AG20443 (cell line): ENCODE measurements at regions not wholly inside any gene's neighbourhood (a gene's known extent, or its start where the extent isn't known, plus 50 kb on each side); places are given as distances from the start of the nearest gene placed in this dataset.
"Not testable (repeated sequence)": the region's sequence is repeated elsewhere in the genome, so short reads cannot be mapped to it uniquely, and the experiment has no call there.

Source experiments
- DNase-seq: peaks from one replicate; pipeline ENCODE4 v3.0.0; 2012; ENCODE audit warnings: low spot score, mixed read lengths

DNA sequence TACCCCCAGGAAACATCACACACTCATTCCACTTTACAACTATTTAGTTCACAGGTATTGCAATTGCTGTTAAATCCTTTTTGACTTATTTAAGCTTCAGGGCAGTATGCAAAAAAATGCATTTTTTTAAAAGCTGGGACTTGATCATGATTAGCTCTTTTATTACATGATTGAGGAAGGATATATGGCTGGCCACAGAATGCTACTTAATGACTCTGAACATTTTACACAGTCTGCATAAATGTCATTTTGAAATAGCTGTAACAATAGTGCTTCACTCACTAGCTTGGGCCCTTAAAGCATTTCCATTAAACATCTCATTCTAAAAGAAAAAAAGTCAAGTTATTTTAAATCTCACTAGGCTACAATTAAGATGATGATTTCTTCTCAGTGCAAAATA is 429.7 kb downstream of the FRK start:
- DNase-seq = no peak

DNA sequence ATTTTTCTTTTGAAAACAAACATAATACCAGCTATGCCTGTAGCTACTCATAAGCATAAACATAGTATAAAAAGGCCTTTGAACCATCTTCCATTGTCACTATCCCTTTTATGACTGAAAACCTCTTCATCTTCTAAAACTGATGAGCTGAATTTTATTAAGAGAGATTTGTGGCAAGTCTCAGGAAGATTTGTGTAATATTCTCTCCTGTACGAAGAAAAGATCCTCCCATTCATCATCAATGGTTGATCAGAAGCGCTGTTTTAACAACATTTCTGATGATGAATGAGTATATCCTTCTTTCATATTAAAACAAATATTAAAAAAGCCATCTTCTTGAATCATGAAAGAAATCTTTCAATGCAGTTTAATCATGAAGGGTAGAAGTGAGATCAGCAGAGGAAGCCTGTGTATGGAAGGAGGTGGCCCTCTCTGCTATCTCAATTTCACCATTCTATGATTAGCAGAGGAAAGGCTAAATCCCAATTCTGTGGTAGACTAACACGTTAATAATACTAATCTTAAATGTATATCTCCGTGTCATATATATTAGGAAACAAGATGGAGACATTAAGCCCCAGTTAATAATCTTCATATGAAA is 430.2 kb downstream of the FRK start:
- no peak for DNase-seq

DNA sequence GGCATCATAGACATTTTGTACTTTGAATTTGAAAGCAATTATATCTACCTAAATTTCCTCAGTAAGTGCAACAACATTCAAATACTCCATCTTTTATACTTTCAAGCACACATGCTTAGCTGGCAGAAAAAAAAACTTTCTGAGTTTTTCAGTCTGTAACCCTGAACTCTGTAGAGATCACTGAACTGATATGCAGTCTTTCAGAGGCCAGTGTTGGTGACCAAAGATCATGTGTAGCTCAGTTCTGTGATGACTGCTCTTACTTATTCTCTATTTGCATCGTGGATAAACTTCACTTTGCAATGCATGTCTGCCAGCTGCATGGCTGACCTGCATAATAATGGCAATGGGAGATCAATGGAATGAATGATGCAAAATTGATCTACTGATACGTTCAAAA is 431.3 kb downstream of the FRK start:
- DNase-seq = no peak

DNA sequence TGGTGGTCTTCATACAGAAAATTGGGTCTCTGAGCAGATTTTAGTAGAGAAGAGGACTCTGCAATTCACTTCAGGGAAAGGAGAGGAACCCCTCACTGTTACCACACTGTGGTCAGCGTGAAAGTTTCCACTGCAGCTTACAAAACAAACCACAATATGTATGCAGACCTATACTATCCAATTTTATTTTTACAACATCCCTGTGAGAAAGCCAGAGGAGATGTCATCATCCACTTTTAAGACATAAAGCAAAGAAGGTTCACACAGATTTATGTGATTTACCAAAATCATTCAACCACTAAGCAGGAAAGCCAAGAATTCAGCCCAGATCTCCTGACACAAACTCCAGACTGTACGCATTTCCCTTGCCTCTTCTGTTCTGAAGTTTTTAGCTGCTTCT is 442.4 kb downstream of the FRK start:
- no peak for DNase-seq

DNA sequence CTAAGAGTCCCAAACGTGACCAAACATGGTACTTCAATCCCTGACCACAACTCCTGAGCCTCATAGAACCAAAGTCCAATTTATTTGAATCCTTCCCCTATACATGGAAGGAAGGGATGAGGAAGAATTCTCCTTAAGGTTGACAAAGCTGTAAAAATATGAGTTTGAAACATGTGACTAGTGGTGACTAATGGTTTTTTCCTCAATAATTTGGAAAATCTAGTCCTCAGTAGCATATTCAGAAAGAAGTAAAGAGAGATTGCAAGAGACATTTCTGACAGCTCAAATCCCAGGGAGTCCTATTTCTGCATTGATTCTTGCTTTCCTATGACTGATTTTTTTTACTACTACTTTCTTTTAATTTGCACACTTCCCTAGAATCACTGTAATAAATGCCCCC is 443.7 kb downstream of the FRK start:
- DNase-seq = no peak

DNA sequence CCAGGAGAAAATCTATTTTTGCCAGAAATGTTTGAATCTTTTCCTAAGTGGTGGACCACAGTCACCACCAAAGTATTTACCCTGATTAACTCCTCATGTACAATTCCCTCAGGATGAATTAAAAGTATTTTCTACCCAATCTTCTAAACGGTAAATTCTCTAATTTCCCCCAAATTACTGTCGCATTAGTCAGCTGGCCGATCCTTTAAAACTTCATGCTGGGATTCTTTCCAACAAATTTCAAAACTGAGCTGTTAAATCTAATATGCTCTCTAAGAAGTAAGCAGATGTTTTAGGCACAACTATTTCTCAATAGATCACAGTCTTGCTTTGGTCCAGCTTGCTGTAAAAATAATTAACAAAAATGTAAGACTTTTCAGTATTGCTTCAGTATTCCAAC is 447.2 kb downstream of the FRK start:
- peak; percentile 74 for DNase-seq

DNA sequence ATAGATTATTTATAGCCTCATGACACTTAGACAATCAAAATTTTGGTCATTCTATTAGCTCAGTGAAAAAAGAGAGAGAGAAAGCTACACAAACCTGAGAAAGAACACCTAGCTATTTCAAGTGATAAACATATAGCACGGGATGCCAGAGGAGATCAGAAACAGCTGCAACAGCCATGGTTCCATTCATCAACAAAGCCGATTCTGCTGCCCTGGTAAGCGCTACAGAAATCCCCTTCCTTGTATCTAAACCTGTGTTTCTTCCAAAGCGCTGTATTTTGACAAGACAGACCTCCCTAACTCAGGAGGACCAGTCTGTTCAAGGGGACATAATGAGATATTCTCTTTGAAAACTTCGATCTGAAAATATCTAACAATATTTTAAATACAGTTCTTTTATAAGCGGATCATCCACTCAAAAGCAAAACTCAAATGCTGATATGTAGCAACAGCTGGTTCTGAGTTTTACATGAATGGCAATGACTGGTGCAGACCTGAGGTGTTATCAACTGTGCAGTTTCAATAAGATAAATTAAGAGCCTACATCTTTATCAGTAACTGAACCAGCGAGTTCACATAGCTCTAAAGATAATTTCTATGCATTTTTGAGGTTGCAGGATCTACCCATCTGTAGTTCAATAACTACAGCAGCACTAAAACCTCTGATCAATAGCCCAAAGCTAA is 447.8 kb downstream of the FRK start:
- no peak for DNase-seq

DNA sequence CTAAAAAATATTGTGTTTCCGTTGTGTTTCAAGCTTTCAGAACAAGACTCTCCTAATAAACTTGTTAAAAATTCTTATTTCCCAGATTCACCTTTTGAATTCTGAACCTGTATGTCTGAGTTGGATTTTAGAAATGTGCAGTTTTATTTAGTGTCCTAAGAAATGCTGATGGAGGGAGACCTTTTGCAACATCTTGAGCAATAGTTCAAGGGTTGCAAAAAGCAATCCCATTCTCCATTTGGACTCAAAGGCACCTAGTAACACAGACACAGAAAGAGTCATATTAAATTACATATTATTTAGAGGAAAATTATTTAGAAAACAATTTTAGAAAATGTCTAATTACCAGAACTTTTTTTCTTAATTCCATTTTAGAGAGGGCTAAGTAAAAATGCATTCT is 448.5 kb downstream of the FRK start:
- DNase-seq = no peak

DNA sequence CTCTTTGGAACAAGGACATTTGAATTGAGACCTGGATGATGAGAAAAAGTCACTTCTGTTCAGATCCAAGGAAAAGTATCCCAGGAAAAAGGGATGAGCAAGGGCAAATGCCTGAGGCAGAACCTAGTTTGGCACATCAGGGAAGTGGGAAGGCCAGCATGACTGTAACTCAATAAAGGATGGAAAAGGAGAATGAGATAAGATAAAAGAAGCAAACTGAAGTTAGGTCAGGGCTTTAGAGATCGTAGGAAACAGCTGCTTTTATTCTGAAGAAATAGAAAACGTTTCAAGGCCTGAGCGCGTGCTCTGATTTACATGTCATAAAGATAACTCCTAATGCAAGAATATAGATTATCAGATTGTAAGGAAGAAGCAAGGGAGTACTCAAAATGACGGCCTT is 450.0 kb downstream of the FRK start:
- DNase-seq = no peak

DNA sequence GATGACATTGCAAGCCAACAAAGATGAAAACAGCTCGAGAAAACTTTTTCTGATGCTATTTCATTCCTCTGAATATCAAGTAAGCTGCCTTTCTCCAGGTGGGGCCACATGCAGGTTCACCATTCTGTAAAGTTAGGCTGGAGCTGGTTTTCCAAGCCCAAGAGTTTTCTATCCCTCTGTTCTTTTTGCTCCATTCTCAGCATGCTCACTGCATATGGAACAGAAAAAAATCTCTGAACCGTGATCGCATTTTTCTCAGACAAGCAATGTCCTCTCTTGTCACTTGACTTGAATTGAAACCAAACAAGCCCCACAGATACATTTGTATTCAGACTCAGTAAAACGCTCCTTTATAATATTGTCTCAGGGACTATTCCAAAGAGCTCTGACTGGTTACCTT is 451.6 kb downstream of the FRK start:
- DNase-seq = no peak

DNA sequence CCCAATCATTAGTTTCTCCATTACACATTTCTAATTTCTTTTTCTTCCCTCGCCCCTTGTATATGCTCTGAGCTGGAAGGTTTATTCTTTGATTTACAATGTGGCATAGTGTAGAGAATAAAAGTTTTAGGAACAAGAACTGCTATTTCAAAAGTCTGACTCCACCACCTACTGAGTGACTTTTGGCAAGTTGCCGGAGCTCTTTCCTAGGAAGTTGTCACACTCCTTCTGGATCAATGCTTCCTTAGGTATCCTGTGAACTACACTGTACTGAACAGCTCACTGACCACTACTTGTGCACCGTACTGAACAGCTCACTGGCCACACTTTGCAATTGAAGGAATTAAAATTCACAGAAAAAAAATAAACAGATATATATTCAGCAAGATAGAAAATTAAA is 458.2 kb downstream of the FRK start:
- no peak for DNase-seq

DNA sequence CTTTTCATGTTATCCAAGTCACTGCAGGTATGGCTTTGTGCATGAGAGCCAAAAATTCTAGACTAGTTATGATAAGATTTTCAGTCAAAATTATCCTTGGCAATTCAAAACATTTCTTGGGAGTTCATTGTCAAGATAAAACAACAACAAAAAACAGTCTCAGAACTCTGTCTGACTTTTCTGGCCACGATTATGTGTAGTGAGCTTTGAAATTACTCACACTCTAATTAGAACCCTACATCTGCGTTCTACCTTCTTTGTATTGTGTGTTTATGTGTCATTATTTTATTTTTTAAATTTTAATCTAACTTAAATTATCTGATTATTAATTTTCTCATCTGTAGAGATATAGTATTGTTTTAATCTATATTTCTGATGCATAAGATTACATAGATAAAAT is 459.2 kb downstream of the FRK start:
- no peak for DNase-seq

DNA sequence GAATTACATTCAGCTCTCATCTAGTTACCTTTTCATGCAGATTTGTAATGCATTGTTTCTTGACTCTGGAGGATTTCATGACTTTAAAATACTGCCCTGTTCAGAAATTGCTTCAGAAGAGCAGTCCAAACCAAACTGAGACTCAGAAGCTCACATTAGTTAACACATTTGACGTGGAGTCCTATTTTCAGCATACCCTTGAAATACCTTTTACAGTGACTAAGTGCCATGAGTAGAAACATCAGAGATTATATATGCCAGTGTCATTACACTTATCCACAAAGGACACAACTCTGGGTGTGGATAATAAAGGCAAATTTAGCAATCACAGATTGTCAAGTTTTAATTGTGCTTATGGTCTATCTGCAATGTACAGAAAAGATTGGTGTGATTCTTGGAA is 459.6 kb downstream of the FRK start:
- DNase-seq = no peak

DNA sequence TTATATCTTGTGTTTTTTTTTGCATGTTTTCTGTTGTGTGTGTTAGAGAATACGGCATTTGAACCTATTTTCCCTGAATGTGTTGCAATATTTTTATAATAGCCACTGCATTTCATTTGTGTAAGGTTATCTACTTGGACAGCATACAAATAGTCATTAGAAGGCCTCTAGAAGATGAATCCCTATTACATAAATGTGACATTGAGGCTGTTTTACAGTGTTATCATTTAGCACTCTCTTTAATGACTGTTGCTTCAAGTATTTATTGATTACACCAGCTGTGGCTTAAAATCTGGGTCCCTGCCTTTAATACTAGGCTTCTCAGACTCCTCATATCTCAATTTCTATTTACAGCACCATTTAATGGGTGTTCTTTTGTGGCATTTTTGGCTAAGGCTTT is 465.8 kb downstream of the FRK start:
- DNase-seq = no peak

DNA sequence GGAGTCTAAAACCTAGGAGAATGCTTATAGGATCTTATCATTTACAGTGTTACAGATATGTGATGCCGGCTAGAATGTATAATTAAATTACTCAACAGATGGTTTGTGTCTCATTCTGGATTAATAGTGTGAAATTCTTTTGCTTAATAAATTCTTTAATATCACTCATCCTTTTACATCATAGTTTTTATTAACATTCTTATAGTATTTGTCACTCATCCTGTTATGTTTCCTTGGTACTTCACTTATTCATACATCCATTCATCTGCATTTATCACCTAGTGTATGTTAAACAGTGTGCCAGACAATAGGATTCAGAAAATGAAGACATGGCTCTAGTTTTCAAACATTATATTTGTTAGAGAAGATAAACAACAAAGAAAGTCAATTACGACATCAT is 468.7 kb downstream of the FRK start:
- no peak for DNase-seq

DNA sequence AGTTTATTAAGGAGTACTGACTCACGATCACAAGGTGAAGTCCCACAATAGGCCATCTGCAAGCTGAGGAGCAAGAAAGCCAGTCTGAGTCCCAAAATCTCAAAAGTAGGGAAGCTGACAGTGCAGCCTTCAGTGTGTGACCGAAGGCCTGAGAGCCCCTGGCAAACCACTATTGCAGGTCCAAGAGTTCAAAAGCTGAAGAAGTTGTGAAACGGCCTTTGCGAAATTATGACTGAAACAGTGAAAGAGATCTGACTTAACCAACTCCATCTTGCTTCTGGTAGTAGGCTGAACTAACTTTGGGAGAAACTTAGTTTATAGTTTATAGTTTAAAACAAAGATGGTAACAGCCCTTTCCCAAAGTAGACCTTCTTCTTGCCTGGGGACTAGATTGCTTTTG is 471.6 kb downstream of the FRK start:
- DNase-seq = not testable (repeated sequence)

DNA sequence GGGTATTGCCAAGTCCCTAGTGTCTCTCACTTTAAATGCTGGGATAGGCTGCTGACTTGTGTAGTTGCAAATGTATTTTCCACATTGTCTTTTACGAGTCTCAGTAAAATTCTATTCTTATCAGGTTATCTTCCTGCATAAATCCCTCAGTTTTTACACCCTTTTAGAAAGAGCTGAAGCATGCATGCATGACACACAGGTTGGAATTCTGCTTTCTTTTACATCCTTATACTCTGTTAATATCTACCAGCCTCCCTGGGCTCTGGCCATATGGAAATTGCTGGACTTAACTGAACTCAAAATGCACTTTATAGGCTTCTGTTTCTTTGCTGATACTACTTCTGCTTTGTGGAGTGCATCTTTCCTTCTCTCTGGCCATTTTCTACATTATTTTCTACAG is 477.4 kb downstream of the FRK start:
- no peak for DNase-seq

DNA sequence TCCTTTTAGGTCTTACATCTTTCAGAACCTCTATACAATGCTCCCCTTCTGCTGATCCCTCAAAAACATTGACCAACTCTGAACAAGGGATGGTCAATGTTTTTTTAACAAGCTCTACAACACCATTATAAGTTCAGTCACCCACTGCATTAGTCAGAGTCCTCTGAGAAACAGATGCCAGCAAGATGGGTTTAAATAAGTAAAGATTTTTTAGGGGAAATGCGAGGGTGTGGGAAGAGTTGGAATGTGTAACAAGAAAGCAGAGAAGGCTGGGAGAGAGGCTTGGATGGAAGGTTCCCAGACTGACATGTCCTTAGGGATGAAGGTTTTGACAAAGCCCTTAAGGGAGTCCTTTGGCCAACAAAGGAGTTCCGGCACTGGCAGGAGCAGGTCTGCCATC is 478.3 kb downstream of the FRK start:
- no peak for DNase-seq

DNA sequence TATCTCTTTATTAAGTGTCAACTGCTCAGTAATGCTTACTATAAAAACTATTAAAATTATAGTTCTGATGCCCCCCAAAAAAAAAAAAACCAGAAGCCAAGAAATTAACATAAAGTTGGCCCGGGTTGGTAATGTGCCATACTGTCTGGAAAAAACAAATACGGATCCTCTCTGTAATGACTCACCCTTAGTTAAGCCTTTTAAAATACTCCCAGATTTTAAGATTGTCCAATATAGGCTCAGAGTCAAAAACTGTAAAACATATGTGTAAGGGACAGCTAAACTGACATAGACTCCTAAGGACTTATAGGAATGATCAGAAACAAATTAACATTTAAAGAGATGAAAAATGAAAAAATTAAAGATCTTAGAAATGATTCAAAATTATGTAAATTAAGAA is 481.1 kb downstream of the FRK start:
- DNase-seq = not testable (repeated sequence)

DNA sequence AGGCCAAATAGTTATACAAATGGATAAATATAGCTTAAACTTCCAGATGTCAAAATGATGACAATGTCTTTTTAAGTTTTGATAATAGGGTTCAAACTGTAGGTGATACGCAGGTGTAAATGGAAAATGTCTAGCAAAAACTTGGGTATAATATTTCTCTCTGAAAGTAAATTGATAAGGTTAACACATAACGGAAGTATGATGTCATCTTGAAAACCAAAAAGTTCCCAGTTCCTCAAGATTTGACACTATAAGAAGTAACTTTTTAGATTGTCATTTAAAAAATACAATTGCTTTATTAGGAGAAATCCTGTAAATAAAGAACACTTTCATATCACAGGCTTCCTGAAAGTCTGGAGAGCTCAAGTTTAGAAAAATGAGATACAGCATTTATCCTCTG is 483.4 kb downstream of the FRK start:
- no peak for DNase-seq

DNA sequence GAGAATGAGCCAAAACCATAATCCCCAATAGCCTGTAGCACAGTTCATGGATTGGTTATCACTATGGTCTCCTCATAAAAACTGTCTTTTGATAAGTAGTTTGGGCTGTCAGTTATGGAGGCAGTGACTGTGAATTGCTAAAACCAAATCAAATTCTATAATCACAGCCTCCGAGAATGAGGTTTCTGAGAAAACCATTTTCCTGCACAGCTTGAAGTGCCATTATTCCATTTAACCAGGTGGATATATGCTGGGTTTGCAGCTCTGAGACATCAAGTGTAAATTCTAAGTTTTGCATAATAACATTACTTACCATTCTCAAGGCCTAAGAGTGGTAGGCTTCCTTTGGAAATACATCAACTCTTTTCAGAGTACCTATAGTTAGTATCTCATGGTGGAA is 485.4 kb downstream of the FRK start:
- no peak for DNase-seq

DNA sequence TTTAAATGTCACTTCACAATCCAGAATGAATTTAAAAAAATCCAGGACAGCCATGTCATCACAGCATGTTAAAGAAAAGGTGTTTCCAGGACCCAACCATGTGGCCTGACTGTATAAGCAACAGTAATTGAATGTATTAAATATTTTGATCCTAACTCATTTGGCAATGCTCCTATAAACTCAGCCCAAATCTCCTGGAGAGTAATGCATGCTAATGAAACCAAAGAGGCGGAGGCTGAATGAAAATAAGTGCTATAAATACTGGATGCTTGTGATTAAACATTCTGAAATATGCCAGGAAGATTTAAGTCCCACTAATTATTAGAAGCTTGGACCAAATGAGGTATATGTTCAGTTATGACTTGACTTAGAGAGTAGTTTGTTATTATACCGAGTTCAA is 486.8 kb downstream of the FRK start:
- DNase-seq = no peak

DNA sequence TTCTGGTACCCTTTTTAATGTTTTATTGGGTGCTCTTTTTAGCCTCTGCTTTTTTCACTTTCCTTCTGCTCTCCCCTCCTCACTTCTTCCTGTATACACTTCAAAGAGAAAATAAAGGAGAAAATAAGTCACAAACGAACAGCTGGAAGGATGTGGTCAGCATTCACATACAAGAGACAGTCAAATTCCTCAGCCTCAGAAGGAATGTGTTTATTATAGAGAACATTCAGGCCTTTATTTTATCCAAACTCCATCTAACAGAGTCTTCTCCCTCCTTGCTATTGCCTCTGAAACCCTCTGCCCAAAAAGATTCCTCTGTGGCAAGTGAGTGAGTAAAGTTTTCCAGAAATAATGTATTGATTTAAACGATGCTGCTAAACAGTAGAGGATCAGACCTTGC is 490.4 kb downstream of the FRK start:
- peak; percentile 32 for DNase-seq

DNA sequence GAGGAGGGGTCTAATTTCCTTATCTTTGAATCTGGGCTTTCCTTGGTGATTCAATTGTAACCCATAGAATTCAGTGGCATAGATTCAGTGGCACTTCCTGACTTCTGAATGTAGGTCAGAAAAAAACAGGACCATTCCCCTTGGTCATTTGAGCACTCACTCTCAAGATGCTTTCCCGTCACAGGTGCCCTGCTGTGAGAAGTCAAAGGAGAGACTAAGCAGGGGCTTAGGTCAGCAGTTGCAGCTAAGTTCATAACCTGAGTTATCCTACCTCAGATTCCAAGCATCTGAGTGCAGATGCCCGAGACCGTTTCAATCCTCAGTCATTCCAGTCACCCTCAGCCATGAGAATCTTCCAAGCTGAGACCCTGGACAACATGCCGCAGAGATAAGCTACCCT is 506.6 kb downstream of the FRK start:
- no peak for DNase-seq
